Liver (tissue), 3 donors: ENCODE measurements at regions not wholly inside any gene's neighbourhood (a gene's known extent, or its start where the extent isn't known, plus 50 kb on each side); places are given as distances from the start of the nearest gene placed in this dataset.

Experiments used
- CTCF ChIP-seq: fragments of 150-350 bp; IDR thresholded peaks from 2 replicates; pipeline ENCODE4 v1.5.1; 2017; ENCODE audit warnings: improper control_type of control experiment, low read depth, low read length; ENCODE audit not compliant: missing input control
- REST ChIP-seq: IDR thresholded peaks from 2 replicates; pipeline ENCODE4 v1.6.1; 2016; ENCODE audit warnings: antibody characterized with exemption, mild to moderate bottlenecking
- SP1 ChIP-seq: IDR thresholded peaks from 2 replicates; pipeline ENCODE4 v1.6.1; 2018; ENCODE audit warnings: antibody characterized with exemption, mild to moderate bottlenecking
- YY1 ChIP-seq: IDR thresholded peaks from 2 replicates; pipeline ENCODE4 v1.6.1; 2016; ENCODE audit warnings: antibody characterized with exemption, mild to moderate bottlenecking
- donor health status: healthy.
- donor health status: healthy.

- no peak for TF ChIP-seq CTCF
- TF ChIP-seq YY1, result no peak
- no peak for TF ChIP-seq REST
- no peak for TF ChIP-seq SP1
Observed at GRCh38 chr13:72246396-72246795, 379.4 kb upstream of the DACH1 start.
